Stimulated activated CD4-positive, alpha-beta T cell treated with anti-CD3 and anti-CD28 coated beads, Interleukin-4, amount 100 ng/mL, for 48 hours (primary cell): ENCODE measurements at regions not wholly inside any gene's neighbourhood (a gene's known extent, or its start where the extent isn't known, plus 50 kb on each side); places are given as distances from the start of the nearest gene placed in this dataset.

Experiments
- DNase-seq, 2 donors: peaks; one replicate each; pipeline ENCODE4 v3.0.0-alpha.2; 2020; ENCODE audit warnings: low read depth in 2 of 2

DNA sequence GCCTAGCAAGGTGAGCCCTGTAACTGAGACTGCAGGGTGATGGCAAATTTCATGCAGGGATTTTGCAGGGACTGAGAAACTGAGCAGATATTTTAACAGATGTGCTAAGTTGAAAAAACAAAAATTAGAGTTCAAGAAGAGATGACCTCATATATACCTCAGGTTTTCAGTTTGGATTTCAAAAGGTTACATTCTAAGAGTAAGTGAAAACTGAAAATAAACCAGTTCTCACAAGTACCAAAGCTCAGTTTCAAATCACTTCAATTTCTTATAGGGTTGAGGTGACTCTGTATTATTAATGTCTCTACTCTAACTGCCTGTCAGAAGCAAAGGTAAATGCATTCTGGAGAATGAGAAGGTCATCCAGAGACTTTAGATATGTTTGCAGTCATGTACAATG is 237.4 kb upstream of the VRK2 start:
- DNase-seq: no peak

GRCh38 chr2:57821088-57821487 is 225.5 kb upstream of the VRK2 start:
- DNase-seq: no peak

DNA sequence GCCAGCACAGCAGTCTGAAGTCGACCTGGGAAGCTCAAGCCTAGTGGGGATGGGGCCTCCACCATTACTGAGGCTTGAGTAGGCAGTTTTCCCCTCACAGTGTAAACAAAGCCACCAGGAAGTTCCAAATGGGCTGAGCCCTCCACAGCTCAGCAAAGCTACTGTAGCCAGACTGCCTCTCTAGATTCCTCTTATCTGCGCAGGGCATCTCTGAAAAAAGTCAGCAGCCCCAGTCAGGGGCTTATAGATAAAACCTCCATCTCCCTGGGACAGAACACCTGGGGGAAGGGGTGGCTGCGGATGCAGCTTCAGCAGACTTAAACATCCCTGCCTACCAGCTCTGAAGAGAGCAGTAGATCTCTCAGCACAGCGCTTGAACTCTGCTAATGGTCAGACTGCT is 218.4 kb upstream of the VRK2 start:
- no peak for DNase-seq

GRCh38 chr2:57834666-57835065 is 211.9 kb upstream of the VRK2 start:
- no peak for DNase-seq

GRCh38 chr2:57842531-57842930 is 204.1 kb upstream of the VRK2 start:
- no peak for DNase-seq

GRCh38 chr2:57843158-57843557 is 203.4 kb upstream of the VRK2 start:
- DNase-seq: no peak

DNA sequence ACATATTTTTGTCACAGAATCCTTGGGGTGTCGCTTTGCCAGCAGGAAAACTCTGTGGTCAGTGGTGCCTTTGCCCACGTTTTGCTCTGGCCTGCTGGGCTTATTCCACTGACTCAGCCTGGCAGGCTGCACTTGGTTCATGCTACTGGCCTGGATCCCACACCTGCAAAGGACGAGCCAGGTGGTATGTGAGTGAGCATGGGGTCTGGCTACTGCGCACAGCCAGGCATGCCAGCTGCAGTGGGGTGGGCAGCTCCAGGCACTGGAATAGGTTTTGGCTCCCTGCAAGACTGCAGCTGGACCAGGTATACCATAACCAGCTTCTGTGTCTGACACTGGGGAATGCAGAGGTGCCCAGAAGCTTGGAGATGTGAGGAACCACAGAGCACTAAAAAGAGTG is 197.9 kb upstream of the VRK2 start:
- no peak for DNase-seq

GRCh38 chr2:57849843-57850242 is 196.8 kb upstream of the VRK2 start:
- no peak for DNase-seq

DNA sequence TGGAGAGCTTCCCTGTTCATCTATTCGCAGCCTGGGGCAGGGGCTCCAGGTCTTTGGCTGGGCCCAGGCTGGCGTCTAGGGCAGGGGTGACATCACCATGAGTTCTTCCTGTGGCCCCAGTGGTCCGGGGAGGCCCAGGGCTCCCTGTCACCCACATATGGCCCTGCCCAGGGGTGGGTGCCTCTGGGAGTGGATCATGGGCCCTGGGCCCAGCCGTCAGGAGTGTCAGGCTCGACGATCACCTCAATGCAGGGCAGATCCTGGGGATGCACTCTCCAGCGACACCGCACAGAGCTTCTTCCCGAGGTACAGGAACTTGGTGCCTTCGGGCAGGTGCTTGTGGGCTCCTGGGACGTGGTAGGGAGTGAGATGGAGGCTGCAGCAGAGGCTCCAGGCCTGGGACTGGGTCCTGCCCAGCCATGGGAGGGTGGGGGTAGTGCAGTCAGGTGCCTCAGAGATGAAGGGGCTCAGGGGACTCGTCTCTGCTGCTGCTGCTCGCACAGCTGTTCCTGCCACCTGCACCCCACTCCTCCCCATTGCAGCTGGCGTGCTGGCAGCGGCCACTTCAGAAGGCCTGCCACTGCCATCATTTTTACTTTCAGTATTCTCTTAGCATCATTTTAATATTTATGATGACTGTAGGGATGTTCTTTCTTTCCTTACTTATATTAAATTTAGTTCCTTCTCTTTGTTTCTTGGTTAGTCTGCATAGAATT is 196.0 kb upstream of the VRK2 start:
- DNase-seq: no peak

DNA sequence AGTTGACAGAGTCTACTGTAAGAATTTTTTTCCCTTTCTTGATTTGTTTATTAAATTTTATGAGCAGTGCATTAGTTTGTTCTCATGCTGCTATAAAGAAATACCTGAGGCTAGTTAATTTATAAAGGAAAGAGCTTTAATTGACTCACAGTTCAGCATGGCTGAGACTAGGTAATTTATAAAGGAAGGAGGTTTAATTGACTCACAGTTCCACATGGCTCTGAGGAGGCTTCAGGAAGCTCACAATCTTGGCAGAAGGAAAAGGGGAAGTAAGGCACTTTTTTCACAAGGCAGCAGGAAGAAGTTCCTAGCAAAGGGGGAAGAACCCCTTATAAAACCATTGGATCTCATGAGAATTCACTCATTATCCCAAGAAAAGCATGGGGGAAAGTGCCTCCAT is 191.4 kb upstream of the VRK2 start:
- no peak for DNase-seq

GRCh38 chr2:57859755-57860154 is 186.9 kb upstream of the VRK2 start:
- no peak for DNase-seq

- no peak for DNase-seq
Observed at GRCh38 chr2:57862153-57862552, 184.5 kb upstream of the VRK2 start.

- no peak for DNase-seq
Observed at GRCh38 chr2:57862727-57863126, 183.9 kb upstream of the VRK2 start.

- DNase-seq: no peak
Observed at GRCh38 chr2:57864926-57865325, 181.7 kb upstream of the VRK2 start.

- no peak for DNase-seq
Observed at GRCh38 chr2:57867730-57868129, 178.9 kb upstream of the VRK2 start.

- DNase-seq: no peak
Observed at GRCh38 chr2:57868619-57869139, 177.9 kb upstream of the VRK2 start.

DNA sequence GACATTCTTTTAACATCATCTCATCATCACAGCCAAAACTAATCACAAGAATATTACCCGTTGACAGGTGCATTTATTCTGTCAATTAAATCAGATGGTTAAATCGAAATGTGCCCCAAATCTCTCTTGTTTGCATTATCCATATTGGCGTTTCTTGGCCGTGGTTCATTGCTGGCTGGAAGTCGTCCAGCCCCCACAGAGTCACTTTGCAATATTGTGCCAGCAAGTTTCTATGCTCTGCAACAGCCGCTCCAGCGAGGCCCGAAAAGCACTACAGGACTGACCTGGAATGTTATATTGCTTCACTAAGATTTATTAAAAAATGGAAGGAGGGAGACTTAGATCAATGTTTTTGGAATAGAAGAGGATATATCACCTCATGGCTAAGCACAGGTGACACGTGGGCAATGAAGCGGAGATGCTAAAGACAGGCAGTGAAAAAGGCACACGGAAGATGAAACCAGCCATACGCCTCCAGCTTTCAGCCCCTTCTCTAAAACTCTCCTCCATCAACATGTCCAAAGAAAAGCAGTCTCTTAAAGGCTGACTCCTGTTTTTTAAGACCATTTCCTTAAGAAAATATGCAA is 176.8 kb upstream of the VRK2 start:
- no peak for DNase-seq

- no peak for DNase-seq
Observed at GRCh38 chr2:57876313-57876712, 170.3 kb upstream of the VRK2 start.

GRCh38 chr2:57877811-57878170 is 168.8 kb upstream of the VRK2 start:
- DNase-seq: no peak

- no peak for DNase-seq
Observed at GRCh38 chr2:57878171-57878865, 168.3 kb upstream of the VRK2 start.

- DNase-seq: no peak
Observed at GRCh38 chr2:57878866-57879210, 167.8 kb upstream of the VRK2 start.

DNA sequence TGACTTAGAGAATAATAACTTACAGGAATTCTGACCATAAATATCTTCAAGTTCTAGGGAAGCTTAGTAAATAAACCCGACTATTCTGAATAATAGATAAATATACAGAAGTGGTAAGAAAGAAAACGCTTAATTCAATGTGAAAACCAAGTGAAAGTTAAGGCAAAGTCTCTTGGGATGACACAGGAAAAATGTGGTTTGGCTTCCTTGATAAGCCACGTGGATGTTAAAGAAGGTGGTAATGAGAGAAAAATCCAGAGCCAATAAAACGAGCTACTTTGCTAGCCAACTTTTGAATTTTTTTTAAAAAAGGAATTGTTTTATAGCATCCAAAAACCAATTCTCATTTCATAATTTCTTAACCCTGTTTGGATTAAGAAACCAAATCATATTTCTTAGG is 166.2 kb upstream of the VRK2 start:
- no peak for DNase-seq

GRCh38 chr2:57880967-57881366 is 165.6 kb upstream of the VRK2 start:
- DNase-seq: no peak
